Fibroblast of lung (primary cell): ENCODE measurements at regions not wholly inside any gene's neighbourhood (a gene's known extent, or its start where the extent isn't known, plus 50 kb on each side); places are given as distances from the start of the nearest gene placed in this dataset.

Source experiments
- DNase-seq, 2 donors: peaks; one replicate each; pipeline versions ENCODE4 v3.0.0 to v3.0.0-alpha.2; 2010; ENCODE audit warnings: low read depth in 2 of 2
- H2AFZ ChIP-seq: 2 replicates; pipeline ENCODE4 v1.5.1; 2012; ENCODE audit warnings: low read length, control low read depth, inconsistent platforms
- H3K27ac ChIP-seq: 2 replicates; pipeline ENCODE4 v1.5.1; 2011; ENCODE audit warnings: low read length, control low read depth; ENCODE audit not compliant: insufficient read depth
- H3K27me3 ChIP-seq: 2 replicates; pipeline ENCODE4 v1.5.1; 2011; ENCODE audit warnings: mild to moderate bottlenecking, low read length; ENCODE audit not compliant: control insufficient read depth, insufficient read depth
- H3K36me3 ChIP-seq: 2 replicates; pipeline ENCODE4 v1.5.1; 2011; ENCODE audit warnings: low read length; ENCODE audit not compliant: control insufficient read depth, insufficient read depth
- H3K4me1 ChIP-seq: 2 replicates; pipeline ENCODE4 v1.5.1; 2011; ENCODE audit warnings: low read length; ENCODE audit not compliant: control insufficient read depth, insufficient read depth; ENCODE audit errors: extremely low read depth
- H3K4me2 ChIP-seq: 2 replicates; pipeline ENCODE4 v1.5.1; 2011; ENCODE audit warnings: low read length, control low read depth; ENCODE audit not compliant: insufficient read depth; ENCODE audit errors: extremely low read depth
- H3K4me3 ChIP-seq, 4 experiments: fragments of 200-600 bp in 1 of 4; sonication (generic) in 1 of 4; replicated peaks in 1 of 4; 2 replicates each; pipeline ENCODE4 v1.5.1; 2011 to 2016; ENCODE audit warnings: low read length in 4 of 4, low read depth in 3 of 4, mild to moderate bottlenecking in 3 of 4, control low read depth in 2 of 4, inconsistent platforms in 1 of 4, mixed read lengths in 1 of 4; ENCODE audit not compliant: insufficient read depth in 1 of 4; ENCODE audit errors: control extremely low read depth in 1 of 4
- H3K79me2 ChIP-seq: 2 replicates; pipeline ENCODE4 v1.5.1; 2012; ENCODE audit warnings: mild to moderate bottlenecking, low read length, inconsistent platforms; ENCODE audit not compliant: control insufficient read depth, insufficient read depth
- H3K9ac ChIP-seq: 2 replicates; pipeline ENCODE4 v1.5.1; 2011; ENCODE audit warnings: mild to moderate bottlenecking, low read length, control low read depth; ENCODE audit not compliant: insufficient read depth
- H3K9me3 ChIP-seq: 2 replicates; pipeline ENCODE4 v1.5.1; 2012; ENCODE audit warnings: low read depth, low read length; ENCODE audit not compliant: control insufficient read depth, insufficient read depth
- H4K20me1 ChIP-seq: 2 replicates; pipeline ENCODE4 v1.5.1; 2011; ENCODE audit warnings: low read length; ENCODE audit not compliant: control insufficient read depth, insufficient read depth; ENCODE audit errors: extremely low read depth
- CTCF ChIP-seq, 2 donors: IDR thresholded peaks in 1 of 2; conservative IDR thresholded peaks in 1 of 2; 1 replicate in 1 of 2; 2 replicates in 1 of 2; pipeline ENCODE4 v1.5.1; 2011 to 2012; ENCODE audit warnings: low read length in 2 of 2, control low read depth in 1 of 2, inconsistent platforms in 1 of 2, low read depth in 1 of 2, mild to moderate bottlenecking in 1 of 2
- EZH2 ChIP-seq: IDR thresholded peaks from 2 replicates; pipeline ENCODE4 v1.5.1; 2012; ENCODE audit warnings: low read length, control low read depth, mild to moderate bottlenecking; ENCODE audit errors: missing control alignments

DNA sequence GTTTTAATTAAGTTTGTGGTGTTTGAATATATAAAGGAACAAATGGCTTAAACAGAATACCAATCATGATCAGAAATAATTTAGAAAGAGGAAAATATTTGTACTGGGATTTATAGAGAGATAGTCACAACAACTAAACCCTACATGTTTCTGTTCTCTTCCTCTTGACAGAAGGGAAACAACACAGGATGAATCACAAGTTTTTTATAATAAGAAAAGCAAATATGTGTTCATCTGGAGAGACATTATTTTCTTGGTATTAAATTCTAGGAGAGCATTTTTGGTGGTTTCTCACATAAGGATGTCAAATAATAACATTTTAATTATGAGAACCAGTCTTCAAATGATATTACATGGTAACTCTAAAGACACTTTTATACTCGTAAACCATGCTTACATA lies 232.9 kb upstream of the PKP2 start:
- no peak overlapping the region for H3K27ac ChIP-seq
- no peak for DNase-seq
- no peak overlapping the region for H3K4me3 ChIP-seq
- H3K9ac ChIP-seq, result no peak overlapping the region
- no peaks in the 10 kb centered on the region for H3K4me1 ChIP-seq
- no peaks in the 10 kb centered on the region for H3K9me3 ChIP-seq
- H2AFZ ChIP-seq, result no peak overlapping the region
- no peaks in the 10 kb centered on the region for H3K79me2 ChIP-seq
- no peaks in the 10 kb centered on the region for H4K20me1 ChIP-seq
- H3K27me3 ChIP-seq, result no peaks in the 10 kb centered on the region
- TF ChIP-seq CTCF (conservative IDR thresholded peaks at IDR 0.05 in 1 of 2, IDR thresholded peaks at IDR 0.05 in 1 of 2; ENCODE audit: low read depth in 1 of 2, low read length in 2 of 2) (no peak), EZH2 (no peak)
- no peak overlapping the region for H3K4me2 ChIP-seq
- H3K36me3 ChIP-seq, result no peaks in the 10 kb centered on the region

DNA sequence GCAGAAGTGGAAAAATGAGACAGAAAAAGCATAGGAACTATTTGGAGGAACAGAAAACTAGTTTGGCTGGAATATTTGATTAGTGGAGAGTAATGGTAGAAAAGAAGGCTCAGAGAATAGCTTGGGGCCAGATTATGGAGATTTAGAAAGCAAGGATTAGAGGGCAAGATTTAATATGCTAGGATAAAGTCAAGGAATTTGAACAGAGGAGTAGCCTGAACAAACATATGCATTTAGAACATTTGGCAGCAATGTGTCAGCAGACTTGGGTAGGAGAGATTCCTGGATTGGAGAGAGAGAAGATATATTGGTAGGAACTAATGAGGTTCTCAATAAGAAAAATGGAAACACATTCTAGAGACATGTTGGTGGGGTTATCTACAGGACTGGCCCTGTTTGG lies 229.2 kb upstream of the PKP2 start:
- Histone ChIP-seq H2AFZ (no peak overlapping the region), H3K4me1 (no peaks in the 10 kb centered on the region), H3K9me3 (no peaks in the 10 kb centered on the region), H3K4me3 (no peak overlapping the region), H3K27ac (no peak overlapping the region), H3K9ac (no peak overlapping the region), H4K20me1 (no peaks in the 10 kb centered on the region), H3K27me3 (no peaks in the 10 kb centered on the region), H3K4me2 (no peak overlapping the region), H3K36me3 (no peaks in the 10 kb centered on the region), H3K79me2 (no peaks in the 10 kb centered on the region)
- TF ChIP-seq CTCF (conservative IDR thresholded peaks at IDR 0.05 in 1 of 2, IDR thresholded peaks at IDR 0.05 in 1 of 2; ENCODE audit: low read depth in 1 of 2, low read length in 2 of 2) (no peak), EZH2 (no peak)
- no peak for DNase-seq

GRCh38 chr12:33116284-33116683 lies 219.7 kb upstream of the PKP2 start:
- no peak for DNase-seq
- Histone ChIP-seq H3K9me3 (no peaks in the 10 kb centered on the region), H3K36me3 (no peaks in the 10 kb centered on the region), H3K27me3 (no peaks in the 10 kb centered on the region), H3K79me2 (no peaks in the 10 kb centered on the region), H3K4me2 (no peak overlapping the region), H3K4me3 (no peak overlapping the region), H2AFZ (no peak overlapping the region), H3K4me1 (no peaks in the 10 kb centered on the region), H3K9ac (no peak overlapping the region), H4K20me1 (no peaks in the 10 kb centered on the region), H3K27ac (no peak overlapping the region)
- no peak for TF ChIP-seq EZH2
- no peak for TF ChIP-seq CTCF (conservative IDR thresholded peaks at IDR 0.05 in 1 of 2, IDR thresholded peaks at IDR 0.05 in 1 of 2; ENCODE audit: low read depth in 1 of 2, low read length in 2 of 2)
